ENCODE measurements at regions not wholly inside any gene's neighbourhood (a gene's known extent, or its start where the extent isn't known, plus 50 kb on each side); places are given as distances from the start of the nearest gene placed in this dataset.

GRCh38 chr2:138252587-138252986 lies 249.0 kb upstream of the SPOPL start:
- Histone ChIP-seq H3K4me3 (ENCODE audit: low read length) (no peak overlapping the region), H3K9me3 (ENCODE audit: control insufficient read depth in 1 of 2, insufficient read depth in 1 of 2, low read length in 2 of 2) (peaks cover 0 to 4% of the 10 kb centered on the region in 2 experiments), H3K36me3 (ENCODE audit: insufficient read depth, low read length) (no peaks in the 10 kb centered on the region), H3K27me3 (ENCODE audit: control insufficient read depth in 1 of 2, insufficient read depth in 2 of 2, low read length in 2 of 2) (no peaks in the 10 kb centered on the region), H3K27ac (ENCODE audit: low read depth in 1 of 2, low read length in 2 of 2) (no peak overlapping the region), H3K4me1 (ENCODE audit: insufficient read depth, low read length) (no peaks in the 10 kb centered on the region)
- peaks cover 5% of the 10 kb centered on the region for H3K9me3 Mint-ChIP-seq
- H3K4me3 Mint-ChIP-seq: no peak overlapping the region
- ATAC-seq (ENCODE audit: poor library complexity) (no peak), DNase-seq (no peak)
- CTCF ChIA-PET: no interaction called here
- POLR2A ChIA-PET: no interaction called here
- no peaks in the 10 kb centered on the region for H3K4me1 Mint-ChIP-seq (ENCODE audit: low read depth)
- no peaks in the 10 kb centered on the region for H3K27me3 Mint-ChIP-seq
- no peak overlapping the region for H3K27ac Mint-ChIP-seq
- intact Hi-C loops (cut with DNase I, micrococcal nuclease): no loop called here
- no peak for TF ChIP-seq CTCF (IDR thresholded peaks at IDR 0.05)
- no peaks in the 10 kb centered on the region for H3K36me3 Mint-ChIP-seq (ENCODE audit: low read depth)

GRCh38 chr2:138255670-138256069 lies 245.9 kb upstream of the SPOPL start:
- ATAC-seq (ENCODE audit: poor library complexity) (no peak), DNase-seq (no peak)
- no peak overlapping the region for H3K4me3 Mint-ChIP-seq
- peaks cover 8% of the 10 kb centered on the region for H3K9me3 Mint-ChIP-seq
- intact Hi-C loops (cut with DNase I, micrococcal nuclease): no loop called here
- ChIA-PET CTCF (no interaction called here), POLR2A (no interaction called here)
- H3K27me3 Mint-ChIP-seq: no peaks in the 10 kb centered on the region
- no peak overlapping the region for H3K27ac ChIP-seq (ENCODE audit: low read depth in 1 of 2, low read length in 2 of 2)
- peaks cover 0 to 4% of the 10 kb centered on the region in 2 experiments for H3K9me3 ChIP-seq (ENCODE audit: control insufficient read depth in 1 of 2, insufficient read depth in 1 of 2, low read length in 2 of 2)
- H3K36me3 Mint-ChIP-seq (ENCODE audit: low read depth): no peaks in the 10 kb centered on the region
- no peaks in the 10 kb centered on the region for H3K36me3 ChIP-seq (ENCODE audit: insufficient read depth, low read length)
- no peak overlapping the region for H3K27ac Mint-ChIP-seq
- no peaks in the 10 kb centered on the region for H3K4me1 Mint-ChIP-seq (ENCODE audit: low read depth)
- no peaks in the 10 kb centered on the region for H3K27me3 ChIP-seq (ENCODE audit: control insufficient read depth in 1 of 2, insufficient read depth in 2 of 2, low read length in 2 of 2)
- no peaks in the 10 kb centered on the region for H3K4me1 ChIP-seq (ENCODE audit: insufficient read depth, low read length)
- no peak overlapping the region for H3K4me3 ChIP-seq (ENCODE audit: low read length)
- no peak for TF ChIP-seq CTCF (IDR thresholded peaks at IDR 0.05)

GRCh38 chr2:138267161-138267901 lies 234.2 kb upstream of the SPOPL start:
- H3K4me1 ChIP-seq (ENCODE audit: insufficient read depth, low read length): no peaks in the 10 kb centered on the region
- ChIA-PET CTCF (no interaction called here), POLR2A (no interaction called here)
- Mint-ChIP-seq H3K4me1 (ENCODE audit: low read depth) (no peaks in the 10 kb centered on the region), H3K36me3 (ENCODE audit: low read depth) (no peaks in the 10 kb centered on the region), H3K4me3 (no peak overlapping the region), H3K27me3 (no peaks in the 10 kb centered on the region), H3K27ac (no peak overlapping the region), H3K9me3 (peaks cover 17% of the 10 kb centered on the region)
- H3K4me3 ChIP-seq (ENCODE audit: low read length): no peak overlapping the region
- no peaks in the 10 kb centered on the region for H3K27me3 ChIP-seq (ENCODE audit: control insufficient read depth in 1 of 2, insufficient read depth in 2 of 2, low read length in 2 of 2)
- intact Hi-C loops (cut with DNase I, micrococcal nuclease): loop anchor here in 1 of 2 experiments (5.0 kb wide), 1 partner anchor 560 kb away; no protein-coding TSS in a partner anchor
- H3K9me3 ChIP-seq (ENCODE audit: control insufficient read depth in 1 of 2, insufficient read depth in 1 of 2, low read length in 2 of 2): peaks cover 0 to 4% of the 10 kb centered on the region in 2 experiments
- ATAC-seq (ENCODE audit: poor library complexity) (no peak), DNase-seq (no peak)
- TF ChIP-seq CTCF (IDR thresholded peaks at IDR 0.05): no peak
- H3K27ac ChIP-seq (ENCODE audit: low read depth in 1 of 2, low read length in 2 of 2): no peak overlapping the region
- no peaks in the 10 kb centered on the region for H3K36me3 ChIP-seq (ENCODE audit: insufficient read depth, low read length)

Data from CD4-positive, alpha-beta T cell (primary cell).